HEK293T (cell line): ENCODE measurements at regions not wholly inside any gene's neighbourhood (a gene's known extent, or its start where the extent isn't known, plus 50 kb on each side); places are given as distances from the start of the nearest gene placed in this dataset.

Experiments used
- BHLHE40 ChIP-seq: fragments of 450-650 bp; IDR thresholded peaks from 2 replicates; pipeline ENCODE4 v1.6.1; 2016; ENCODE audit warnings: mild to moderate bottlenecking, moderate library complexity, borderline replicate concordance
- CTBP1 ChIP-seq: fragments of 450-650 bp; IDR thresholded peaks from 2 replicates; pipeline ENCODE4 v1.6.1; 2016; ENCODE audit warnings: borderline replicate concordance
- ELF4 ChIP-seq: fragments of 450-650 bp; IDR thresholded peaks from 2 replicates; pipeline ENCODE4 v1.6.1; 2017; ENCODE audit warnings: antibody characterized with exemption
- FOXA1 ChIP-seq: fragments of 450-650 bp; IDR thresholded peaks from 2 replicates; pipeline ENCODE4 v1.6.1; 2016; ENCODE audit warnings: mild to moderate bottlenecking
- FOXK2 ChIP-seq: fragments of 450-650 bp; IDR thresholded peaks from 2 replicates; pipeline ENCODE4 v1.6.1; 2016; ENCODE audit warnings: mild to moderate bottlenecking
- FOXM1 ChIP-seq: fragments of 450-650 bp; IDR thresholded peaks from 2 replicates; pipeline ENCODE4 v1.6.1; 2017; ENCODE audit warnings: mild to moderate bottlenecking, borderline replicate concordance
- HDGF ChIP-seq: fragments of 450-650 bp; IDR thresholded peaks from 2 replicates; pipeline ENCODE4 v1.6.1; 2017; ENCODE audit warnings: antibody characterized with exemption, borderline replicate concordance
- LEF1 ChIP-seq: fragments of 450-650 bp; IDR thresholded peaks from 2 replicates; pipeline ENCODE4 v1.6.1; 2017; ENCODE audit warnings: mild to moderate bottlenecking, borderline replicate concordance
- NFRKB ChIP-seq: fragments of 450-650 bp; IDR thresholded peaks from 2 replicates; pipeline ENCODE4 v1.6.1; 2016; ENCODE audit warnings: mild to moderate bottlenecking, moderate library complexity
- SP1 ChIP-seq: fragments of 450-650 bp; IDR thresholded peaks from 2 replicates; pipeline ENCODE4 v1.6.1; 2017
- SUZ12 ChIP-seq: fragments of 450-650 bp; IDR thresholded peaks from 2 replicates; pipeline ENCODE4 v1.6.1; 2016; ENCODE audit warnings: mild to moderate bottlenecking
- TF ChIP-seq, protein P1 (sequence below): fragments of 450-650 bp; IDR thresholded peaks from 2 replicates; pipeline ENCODE4 v1.6.1; 2016

DNA sequence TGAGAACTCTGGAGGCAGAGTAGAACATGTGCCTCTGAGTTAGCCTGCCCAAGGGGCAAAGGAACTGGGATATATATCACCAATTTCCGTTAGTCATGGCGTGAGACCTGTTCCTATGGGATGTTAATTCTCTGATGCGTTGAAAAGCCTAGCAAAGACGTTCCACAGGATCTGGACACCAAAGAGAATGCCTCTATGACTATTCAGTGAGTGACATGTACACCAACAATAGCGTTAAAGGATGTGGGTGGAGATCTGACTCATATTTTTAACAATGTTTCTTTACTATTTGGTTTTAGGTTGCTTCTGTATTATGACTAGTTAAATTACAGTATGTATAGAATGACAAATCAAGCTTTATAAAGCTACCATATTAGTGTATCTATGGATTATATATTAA lies 320.9 kb upstream of the MC4R start:
- no peak for TF ChIP-seq FOXM1
- no peak for TF ChIP-seq SP1
- no peak for TF ChIP-seq LEF1
- no peak for TF ChIP-seq HDGF
- TF ChIP-seq FOXK2, result no peak
- TF ChIP-seq, protein P1, sequence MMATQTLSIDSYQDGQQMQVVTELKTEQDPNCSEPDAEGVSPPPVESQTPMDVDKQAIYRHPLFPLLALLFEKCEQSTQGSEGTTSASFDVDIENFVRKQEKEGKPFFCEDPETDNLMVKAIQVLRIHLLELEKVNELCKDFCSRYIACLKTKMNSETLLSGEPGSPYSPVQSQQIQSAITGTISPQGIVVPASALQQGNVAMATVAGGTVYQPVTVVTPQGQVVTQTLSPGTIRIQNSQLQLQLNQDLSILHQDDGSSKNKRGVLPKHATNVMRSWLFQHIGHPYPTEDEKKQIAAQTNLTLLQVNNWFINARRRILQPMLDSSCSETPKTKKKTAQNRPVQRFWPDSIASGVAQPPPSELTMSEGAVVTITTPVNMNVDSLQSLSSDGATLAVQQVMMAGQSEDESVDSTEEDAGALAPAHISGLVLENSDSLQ, result no peak
- no peak for TF ChIP-seq CTBP1
- no peak for TF ChIP-seq NFRKB
- TF ChIP-seq ELF4, result no peak
- no peak for TF ChIP-seq BHLHE40
- TF ChIP-seq SUZ12, result no peak
- TF ChIP-seq FOXA1, result no peak
